ENCODE measurements at regions not wholly inside any gene's neighbourhood (a gene's known extent, or its start where the extent isn't known, plus 50 kb on each side); places are given as distances from the start of the nearest gene placed in this dataset.

DNA sequence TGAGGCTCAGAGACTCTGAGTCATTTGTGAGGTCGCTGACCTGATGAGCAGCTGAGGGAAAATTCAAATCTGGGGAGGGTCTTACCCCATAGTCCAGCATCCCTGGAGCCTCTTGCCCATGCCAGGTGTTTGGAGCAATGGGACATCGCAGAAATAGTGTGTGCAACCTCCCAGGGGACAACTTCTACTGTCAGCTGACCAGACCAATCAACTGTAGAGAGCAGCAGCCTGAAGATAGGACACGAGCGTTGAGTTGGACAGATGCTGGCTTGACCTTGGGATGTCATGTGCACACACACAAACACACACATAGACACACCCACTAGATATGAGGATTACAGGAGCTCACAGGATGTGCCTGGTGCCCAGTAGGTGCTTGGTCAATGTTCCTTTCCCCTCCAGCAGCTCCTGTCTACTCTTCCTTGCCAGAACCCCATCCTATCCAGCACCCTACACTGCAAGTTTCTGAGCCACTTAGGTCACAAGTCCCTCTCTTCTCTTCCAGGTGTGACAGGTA, 59.1 kb upstream of the MPEG1 start:
- H3K4me1 ChIP-seq: no peaks in the 10 kb centered on the region
- H3K36me3 ChIP-seq: no peaks in the 10 kb centered on the region
- H3K9me3 ChIP-seq: no peaks in the 10 kb centered on the region
- TF ChIP-seq, protein P1, sequence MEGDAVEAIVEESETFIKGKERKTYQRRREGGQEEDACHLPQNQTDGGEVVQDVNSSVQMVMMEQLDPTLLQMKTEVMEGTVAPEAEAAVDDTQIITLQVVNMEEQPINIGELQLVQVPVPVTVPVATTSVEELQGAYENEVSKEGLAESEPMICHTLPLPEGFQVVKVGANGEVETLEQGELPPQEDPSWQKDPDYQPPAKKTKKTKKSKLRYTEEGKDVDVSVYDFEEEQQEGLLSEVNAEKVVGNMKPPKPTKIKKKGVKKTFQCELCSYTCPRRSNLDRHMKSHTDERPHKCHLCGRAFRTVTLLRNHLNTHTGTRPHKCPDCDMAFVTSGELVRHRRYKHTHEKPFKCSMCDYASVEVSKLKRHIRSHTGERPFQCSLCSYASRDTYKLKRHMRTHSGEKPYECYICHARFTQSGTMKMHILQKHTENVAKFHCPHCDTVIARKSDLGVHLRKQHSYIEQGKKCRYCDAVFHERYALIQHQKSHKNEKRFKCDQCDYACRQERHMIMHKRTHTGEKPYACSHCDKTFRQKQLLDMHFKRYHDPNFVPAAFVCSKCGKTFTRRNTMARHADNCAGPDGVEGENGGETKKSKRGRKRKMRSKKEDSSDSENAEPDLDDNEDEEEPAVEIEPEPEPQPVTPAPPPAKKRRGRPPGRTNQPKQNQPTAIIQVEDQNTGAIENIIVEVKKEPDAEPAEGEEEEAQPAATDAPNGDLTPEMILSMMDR (IDR thresholded peaks at IDR 0.05; ENCODE audit: low read depth, low read length): no peak
- no peak for DNase-seq
- H3K4me3 ChIP-seq (ENCODE audit: low read depth, low read length): no peak overlapping the region
- no peaks in the 10 kb centered on the region for H3K27me3 ChIP-seq

DNA sequence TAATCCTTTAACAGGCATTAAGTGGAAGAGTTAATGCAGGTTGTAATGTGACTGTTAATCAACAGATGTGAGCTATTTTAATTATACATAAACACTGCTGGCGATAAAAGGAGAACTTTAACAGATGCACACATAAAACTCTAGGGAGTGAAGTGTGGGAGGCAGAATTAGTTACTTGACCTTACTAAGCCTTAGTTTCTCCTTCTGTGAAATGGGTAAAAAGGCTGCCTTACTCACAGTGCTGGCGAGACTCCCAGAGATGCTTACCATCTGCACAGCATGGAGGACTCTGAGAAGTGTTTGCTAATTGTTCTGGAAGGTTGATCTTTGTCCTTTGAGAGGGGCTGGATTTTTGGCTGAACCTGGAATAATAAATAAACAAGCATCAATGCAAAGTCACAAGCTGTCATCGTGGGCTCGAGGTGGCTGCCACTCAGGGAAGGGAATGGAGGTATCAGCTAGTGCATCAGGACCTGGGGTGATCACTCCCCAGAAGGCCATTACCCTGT, 58.6 kb upstream of the MPEG1 start:
- Histone ChIP-seq H3K4me1 (no peaks in the 10 kb centered on the region), H3K4me3 (ENCODE audit: low read depth, low read length) (no peak overlapping the region), H3K27me3 (no peaks in the 10 kb centered on the region), H3K36me3 (no peaks in the 10 kb centered on the region), H3K9me3 (no peaks in the 10 kb centered on the region)
- TF ChIP-seq, protein P1 (IDR thresholded peaks at IDR 0.05; ENCODE audit: low read depth, low read length): no peak
- DNase-seq: no peak

DNA sequence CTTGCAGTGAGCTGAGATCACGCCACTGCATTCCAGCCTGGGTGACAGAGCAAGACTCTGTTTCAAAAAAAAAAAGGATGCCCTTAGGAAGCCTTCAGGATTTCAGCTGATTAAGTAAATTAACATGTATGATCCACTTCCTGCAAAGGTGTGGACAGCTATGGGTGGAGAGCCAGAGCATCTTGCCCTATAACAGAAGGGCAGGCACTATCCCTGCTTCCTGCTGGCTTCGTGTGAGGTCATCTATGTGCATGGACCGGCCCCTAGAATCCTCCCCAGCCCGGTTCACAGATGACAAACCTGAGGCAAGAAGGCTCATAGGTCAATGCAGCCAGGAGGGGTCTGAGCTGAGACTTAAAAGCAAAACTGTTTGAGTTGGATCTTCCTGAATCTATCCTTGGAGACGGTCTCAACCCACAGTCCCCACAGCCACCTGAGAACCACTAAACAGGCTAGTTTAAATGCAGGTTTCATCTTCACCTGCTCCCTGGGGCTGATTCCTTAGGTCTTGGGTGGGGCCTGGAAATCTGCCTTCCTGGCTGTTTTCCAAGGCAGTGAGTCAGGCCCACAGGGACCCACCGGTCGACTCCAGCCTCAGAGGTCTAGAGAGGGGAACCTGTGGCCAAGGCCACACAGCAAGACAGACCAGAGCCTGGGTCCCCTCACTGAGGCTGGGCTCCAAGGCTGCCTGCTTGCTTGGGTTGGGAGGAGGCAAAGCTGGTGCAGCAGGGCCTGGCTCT, 55.2 kb upstream of the MPEG1 start:
- TF ChIP-seq, protein P1 (IDR thresholded peaks at IDR 0.05; ENCODE audit: low read depth, low read length): no peak
- Histone ChIP-seq H3K4me1 (no peaks in the 10 kb centered on the region), H3K36me3 (no peaks in the 10 kb centered on the region), H3K9me3 (no peaks in the 10 kb centered on the region), H3K27me3 (no peaks in the 10 kb centered on the region), H3K4me3 (ENCODE audit: low read depth, low read length) (no peak overlapping the region)
- no peak for DNase-seq

DNA sequence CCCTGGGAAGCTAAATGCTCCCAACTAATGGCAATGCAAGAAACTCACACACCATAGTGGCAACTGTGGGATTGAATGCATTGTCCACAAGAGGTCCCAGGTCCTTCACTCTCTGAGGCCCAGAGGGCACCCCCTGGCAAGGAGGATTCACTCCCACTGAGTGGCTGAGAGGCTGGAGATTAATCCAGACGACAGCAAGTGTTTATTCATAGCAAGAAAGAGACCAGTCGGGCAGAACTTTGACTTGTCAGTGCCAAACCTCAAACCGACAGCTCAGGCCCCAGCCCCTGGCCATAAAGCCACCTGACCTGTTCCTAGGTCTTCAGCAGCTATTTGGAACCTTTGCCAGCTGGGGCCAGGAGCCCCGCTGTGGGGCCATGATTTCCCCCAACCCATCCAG, 54.5 kb upstream of the MPEG1 start:
- Histone ChIP-seq H3K4me3 (ENCODE audit: low read depth, low read length) (no peak overlapping the region), H3K27me3 (no peaks in the 10 kb centered on the region), H3K9me3 (no peaks in the 10 kb centered on the region), H3K36me3 (no peaks in the 10 kb centered on the region), H3K4me1 (no peaks in the 10 kb centered on the region)
- DNase-seq: no peak
- TF ChIP-seq, protein P1 (IDR thresholded peaks at IDR 0.05; ENCODE audit: low read depth, low read length): no peak

DNA sequence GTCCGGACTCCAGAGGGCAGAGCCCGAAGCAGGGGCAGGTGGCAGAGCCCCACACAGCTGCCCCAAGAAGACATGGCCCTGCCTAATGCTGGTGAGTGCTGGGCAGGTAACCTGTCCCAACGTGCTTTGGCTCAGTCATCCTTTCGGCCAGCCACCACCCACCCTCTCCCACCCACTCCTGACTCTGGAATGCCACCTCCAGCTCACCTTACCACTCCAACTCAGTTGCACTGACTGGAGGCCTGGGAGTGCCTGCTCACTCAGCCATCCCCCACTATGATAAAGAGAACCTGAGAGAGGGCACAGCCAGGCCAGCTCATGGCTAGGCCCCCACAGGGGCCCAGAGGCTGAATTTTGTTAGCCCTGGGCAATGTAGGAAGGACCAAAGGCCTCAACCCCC, 53.8 kb upstream of the MPEG1 start:
- Histone ChIP-seq H3K4me1 (no peaks in the 10 kb centered on the region), H3K27me3 (no peaks in the 10 kb centered on the region), H3K4me3 (ENCODE audit: low read depth, low read length) (no peak overlapping the region), H3K9me3 (no peaks in the 10 kb centered on the region), H3K36me3 (no peaks in the 10 kb centered on the region)
- TF ChIP-seq, protein P1 (IDR thresholded peaks at IDR 0.05; ENCODE audit: low read depth, low read length): no peak
- no peak for DNase-seq

DNA sequence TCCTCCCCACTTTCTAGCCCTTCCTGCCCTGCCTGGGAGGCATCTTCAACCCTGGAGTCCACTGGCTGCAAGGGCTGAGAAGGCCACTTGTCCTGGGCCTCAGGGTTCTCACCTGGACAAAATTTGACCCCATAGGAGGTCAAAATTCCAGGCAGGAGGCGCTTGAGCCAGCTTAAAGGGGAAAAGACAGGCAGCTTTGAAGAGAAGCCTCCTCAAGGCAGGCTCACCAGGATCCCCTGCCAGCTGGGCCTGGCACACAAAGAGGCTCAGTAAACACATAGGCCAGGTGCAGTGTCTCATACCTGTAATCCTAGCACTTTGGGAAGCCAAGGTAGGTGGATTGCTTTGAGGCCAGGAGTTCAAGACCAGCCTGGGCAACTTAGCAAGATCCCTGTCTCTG, 53.0 kb upstream of the MPEG1 start:
- no peak overlapping the region for H3K4me3 ChIP-seq (ENCODE audit: low read depth, low read length)
- no peaks in the 10 kb centered on the region for H3K9me3 ChIP-seq
- H3K4me1 ChIP-seq: no peaks in the 10 kb centered on the region
- no peak for DNase-seq
- TF ChIP-seq, protein P1 (IDR thresholded peaks at IDR 0.05; ENCODE audit: low read depth, low read length): no peak
- H3K36me3 ChIP-seq: no peaks in the 10 kb centered on the region
- H3K27me3 ChIP-seq: no peaks in the 10 kb centered on the region
